ENCODE measurements at regions not wholly inside any gene's neighbourhood (a gene's known extent, or its start where the extent isn't known, plus 50 kb on each side); places are given as distances from the start of the nearest gene placed in this dataset.

DNA sequence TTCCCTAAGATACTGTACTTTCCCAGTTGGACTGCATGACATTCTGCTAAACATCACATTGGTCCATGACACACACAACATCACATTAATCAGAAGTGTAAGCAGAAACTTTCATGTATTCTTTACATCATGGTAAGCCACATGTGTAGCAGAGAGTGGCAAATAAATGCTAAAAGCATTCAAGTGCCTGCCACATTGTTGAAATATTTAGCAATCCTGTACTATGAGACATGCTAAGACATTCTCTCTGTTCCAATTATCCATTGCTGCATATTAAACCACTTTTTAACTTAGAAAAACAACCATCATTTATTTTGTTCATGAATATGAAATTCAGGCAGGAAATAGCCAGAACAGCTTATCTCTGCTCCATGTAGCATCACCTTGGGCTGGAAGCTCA, 207.7 kb upstream of the GJE1 start:
- H3K4me2 ChIP-seq (ENCODE audit: insufficient read depth, low read length), result no peak overlapping the region
- BruUV-seq (replicated peaks), result no TSS peak
- H3K79me2 ChIP-seq (ENCODE audit: control insufficient read depth, insufficient read depth, low read length), result no peaks in the 10 kb centered on the region
- in situ Hi-C loops (cut with MboI), result no loop called here
- H3K9me1 ChIP-seq (ENCODE audit: control insufficient read depth, insufficient read depth, low read length), result no peaks in the 10 kb centered on the region
- TF ChIP-seq ZBTB1 (CRISPR knock-in tag; IDR thresholded peaks at IDR 0.05; ENCODE audit: borderline replicate concordance, low read depth) (no peak), KDM2B (CRISPR knock-in tag; IDR thresholded peaks at IDR 0.05) (no peak), GABPA (tag; conservative IDR thresholded peaks at IDR 0.05; ENCODE audit: low read depth) (no peak), NR4A1 (CRISPR knock-in tag; IDR thresholded peaks at IDR 0.05) (no peak), NR4A1 (tag; IDR thresholded peaks at IDR 0.05) (no peak), HNRNPUL1 (IDR thresholded peaks at IDR 0.05; ENCODE audit: low read length) (no peak), EWSR1 (IDR thresholded peaks at IDR 0.05; ENCODE audit: borderline replicate concordance, low read depth, partially characterized antibody) (no peak), ZNF239 (CRISPR knock-in tag; IDR thresholded peaks at IDR 0.05) (no peak), MTA2 (IDR thresholded peaks at IDR 0.05; ENCODE audit: low read depth) (no peak), RBM14 (IDR thresholded peaks at IDR 0.05; ENCODE audit: borderline replicate concordance, insufficient read depth, low read depth, low read length) (no peak), NCOA6 (IDR thresholded peaks at IDR 0.05) (no peak), JUNB (CRISPR knock-in tag; conservative IDR thresholded peaks at IDR 0.05) (no peak), BRCA1 (IDR thresholded peaks at IDR 0.05) (no peak), BRCA1 (CRISPR knock-in tag; IDR thresholded peaks at IDR 0.05) (no peak), MYC (IDR thresholded peaks at IDR 0.05; ENCODE audit: low read depth, low read length) (no peak), MYC (CRISPR knock-in tag; IDR thresholded peaks at IDR 0.05; ENCODE audit: borderline replicate concordance, low read depth) (no peak), ASH1L (IDR thresholded peaks at IDR 0.05; ENCODE audit: borderline replicate concordance, low read depth, partially characterized antibody) (no peak), POLR2G (IDR thresholded peaks at IDR 0.05; ENCODE audit: low read depth, low read length) (no peak), KLF1 (tag; IDR thresholded peaks at IDR 0.05) (no peak)
- TF ChIP-seq, protein P1, sequence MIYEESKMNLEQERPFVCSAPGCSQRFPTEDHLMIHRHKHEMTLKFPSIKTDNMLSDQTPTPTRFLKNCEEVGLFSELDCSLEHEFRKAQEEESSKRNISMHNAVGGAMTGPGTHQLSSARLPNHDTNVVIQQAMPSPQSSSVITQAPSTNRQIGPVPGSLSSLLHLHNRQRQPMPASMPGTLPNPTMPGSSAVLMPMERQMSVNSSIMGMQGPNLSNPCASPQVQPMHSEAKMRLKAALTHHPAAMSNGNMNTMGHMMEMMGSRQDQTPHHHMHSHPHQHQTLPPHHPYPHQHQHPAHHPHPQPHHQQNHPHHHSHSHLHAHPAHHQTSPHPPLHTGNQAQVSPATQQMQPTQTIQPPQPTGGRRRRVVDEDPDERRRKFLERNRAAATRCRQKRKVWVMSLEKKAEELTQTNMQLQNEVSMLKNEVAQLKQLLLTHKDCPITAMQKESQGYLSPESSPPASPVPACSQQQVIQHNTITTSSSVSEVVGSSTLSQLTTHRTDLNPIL (CRISPR knock-in tag; IDR thresholded peaks at IDR 0.05), result no peak
- no peak overlapping the region for H3K27ac ChIP-seq (ENCODE audit: extremely low read depth, low read depth, low read length)
- intact Hi-C loops (cut with micrococcal nuclease), result no loop called here
- no peaks in the 10 kb centered on the region for H3K36me3 ChIP-seq (ENCODE audit: control insufficient read depth, insufficient read depth, low read length)
- H4K20me1 ChIP-seq (replicated peaks; ENCODE audit: control insufficient read depth, insufficient read depth, low read length), result no peaks in the 10 kb centered on the region
- FAIRE-seq (no peak), ATAC-seq (no peak), DNase-seq (ENCODE audit: extremely low read depth in 1 of 4, low spot score in 3 of 4) (no peak)
- ChIA-PET POLR2A (interaction anchor here (1.5 kb wide), 1 partner anchor 13 kb away, joined by 4 read pairs; no protein-coding TSS in a partner anchor), CTCF (ENCODE audit: low intra/inter-chr PET ratio) (no interaction called here)
- no peaks in the 10 kb centered on the region for H3K27me3 ChIP-seq (ENCODE audit: control insufficient read depth in 2 of 2, insufficient read depth in 2 of 2, low read length in 2 of 2)
- peaks cover 2% of the 10 kb centered on the region; the same call in 1 of the 2 replicates for H3K9me3 ChIP-seq (replicated peaks; ENCODE audit: control insufficient read depth, insufficient read depth, low read depth, low read length)
- no peak overlapping the region for H2AFZ ChIP-seq (ENCODE audit: low read depth, low read length)
- H3K4me3 ChIP-seq, result no peak overlapping the region
- H3K9ac ChIP-seq (ENCODE audit: insufficient read depth in 1 of 2, low read depth in 2 of 2, low read length in 2 of 2), result no peak overlapping the region
- no peaks in the 10 kb centered on the region for H3K4me1 ChIP-seq (replicated peaks in 1 of 2; ENCODE audit: control insufficient read depth in 2 of 2, insufficient read depth in 2 of 2, low read length in 2 of 2)

All from K562 (cell line).